ENCODE measurements at regions not wholly inside any gene's neighbourhood (a gene's known extent, or its start where the extent isn't known, plus 50 kb on each side); places are given as distances from the start of the nearest gene placed in this dataset.
"Not testable (repeated sequence)": the region's sequence is repeated elsewhere in the genome, so short reads cannot be mapped to it uniquely, and the experiment has no call there.

- DNase-seq (ENCODE audit: low read depth): no peak
Measured at GRCh38 chr3:40940651-40941050, 258.7 kb upstream of the CTNNB1 start.

GRCh38 chr3:40947022-40947421, 252.3 kb upstream of the CTNNB1 start:
- not testable (repeated sequence) for H3K4me3 ChIP-seq (ENCODE audit: low read depth, low read length); DNase-seq (ENCODE audit: low read depth)

More at GRCh38 chr3:40940651-40941050, 258.7 kb upstream of the CTNNB1 start:
- no peak overlapping the region for H3K4me3 ChIP-seq (ENCODE audit: low read depth, low read length)
- TF ChIP-seq, protein P1, sequence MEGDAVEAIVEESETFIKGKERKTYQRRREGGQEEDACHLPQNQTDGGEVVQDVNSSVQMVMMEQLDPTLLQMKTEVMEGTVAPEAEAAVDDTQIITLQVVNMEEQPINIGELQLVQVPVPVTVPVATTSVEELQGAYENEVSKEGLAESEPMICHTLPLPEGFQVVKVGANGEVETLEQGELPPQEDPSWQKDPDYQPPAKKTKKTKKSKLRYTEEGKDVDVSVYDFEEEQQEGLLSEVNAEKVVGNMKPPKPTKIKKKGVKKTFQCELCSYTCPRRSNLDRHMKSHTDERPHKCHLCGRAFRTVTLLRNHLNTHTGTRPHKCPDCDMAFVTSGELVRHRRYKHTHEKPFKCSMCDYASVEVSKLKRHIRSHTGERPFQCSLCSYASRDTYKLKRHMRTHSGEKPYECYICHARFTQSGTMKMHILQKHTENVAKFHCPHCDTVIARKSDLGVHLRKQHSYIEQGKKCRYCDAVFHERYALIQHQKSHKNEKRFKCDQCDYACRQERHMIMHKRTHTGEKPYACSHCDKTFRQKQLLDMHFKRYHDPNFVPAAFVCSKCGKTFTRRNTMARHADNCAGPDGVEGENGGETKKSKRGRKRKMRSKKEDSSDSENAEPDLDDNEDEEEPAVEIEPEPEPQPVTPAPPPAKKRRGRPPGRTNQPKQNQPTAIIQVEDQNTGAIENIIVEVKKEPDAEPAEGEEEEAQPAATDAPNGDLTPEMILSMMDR (IDR thresholded peaks at IDR 0.05; ENCODE audit: low read depth, low read length, missing control alignments): no peak

GRCh38 chr3:40949347-40949746, 250.0 kb upstream of the CTNNB1 start:
- not testable (repeated sequence) for H3K4me3 ChIP-seq (ENCODE audit: low read depth, low read length); DNase-seq (ENCODE audit: low read depth)

- TF ChIP-seq, protein P1 (IDR thresholded peaks at IDR 0.05; ENCODE audit: low read depth, low read length, missing control alignments): no peak
- no peak overlapping the region for H3K4me3 ChIP-seq (ENCODE audit: low read depth, low read length)
- no peak for DNase-seq (ENCODE audit: low read depth)
Measured at GRCh38 chr3:40951636-40952035, 247.7 kb upstream of the CTNNB1 start.

DNA sequence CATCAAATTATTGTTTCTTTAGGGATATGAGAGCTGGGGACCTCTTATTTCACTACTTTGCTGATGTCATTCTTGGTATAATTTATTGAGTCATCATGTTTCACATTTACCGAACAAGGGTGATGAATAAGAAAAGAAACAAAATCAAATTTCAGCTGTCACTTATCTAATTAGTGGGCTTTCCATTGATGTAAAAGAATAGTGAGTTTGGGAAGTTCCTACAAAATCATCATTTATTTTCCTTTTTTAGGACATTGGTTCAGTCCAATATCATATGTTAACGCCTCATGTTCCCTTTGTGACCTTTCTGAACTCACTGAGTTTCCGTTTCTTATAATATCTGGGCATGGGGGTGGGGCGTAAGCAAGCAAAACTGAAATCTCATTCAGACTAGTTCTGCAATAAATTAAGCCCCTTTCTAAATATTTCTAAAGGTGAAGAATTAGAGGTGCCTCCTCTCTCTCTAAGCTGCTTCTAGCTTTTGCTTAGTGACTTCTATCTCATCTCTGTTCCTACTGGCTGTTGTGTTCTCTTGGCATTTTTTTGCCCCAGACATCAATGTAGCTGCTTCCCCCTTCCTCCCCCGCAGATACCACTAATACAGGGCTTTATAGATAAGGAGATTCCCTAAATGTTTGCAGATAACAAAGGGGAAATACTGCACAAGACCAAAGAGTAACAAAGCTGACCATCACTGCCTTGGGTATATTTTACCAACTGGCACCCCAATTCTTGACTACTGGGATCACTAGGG, 238.0 kb upstream of the CTNNB1 start:
- TF ChIP-seq, protein P1 (IDR thresholded peaks at IDR 0.05; ENCODE audit: low read depth, low read length, missing control alignments): no peak
- no peak for DNase-seq (ENCODE audit: low read depth)
- H3K4me3 ChIP-seq (ENCODE audit: low read depth, low read length): no peak overlapping the region

DNA sequence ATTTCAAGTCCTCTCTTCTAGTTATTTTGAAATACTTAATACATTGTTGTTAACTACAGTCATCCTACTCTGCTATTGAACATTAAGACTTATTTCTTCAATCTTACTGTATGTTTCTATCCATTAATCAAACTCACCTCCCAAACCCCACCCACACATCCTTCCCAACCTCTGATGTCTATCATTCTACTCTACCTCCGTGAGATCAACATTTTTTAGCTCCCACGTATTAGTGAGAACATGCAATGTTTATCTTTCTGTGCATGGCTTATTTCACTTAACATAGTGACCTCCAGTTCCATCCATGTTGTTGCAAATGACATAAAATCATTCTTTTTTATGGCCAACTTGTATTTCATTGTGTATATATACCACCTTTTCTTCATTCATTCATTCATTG, 236.6 kb upstream of the CTNNB1 start:
- no peak for DNase-seq (ENCODE audit: low read depth)
- H3K4me3 ChIP-seq (ENCODE audit: low read depth, low read length): no peak overlapping the region
- TF ChIP-seq, protein P1 (IDR thresholded peaks at IDR 0.05; ENCODE audit: low read depth, low read length, missing control alignments): no peak

GRCh38 chr3:40968666-40969065, 230.6 kb upstream of the CTNNB1 start:
- TF ChIP-seq, protein P1 (IDR thresholded peaks at IDR 0.05; ENCODE audit: low read depth, low read length, missing control alignments): no peak
- no peak for DNase-seq (ENCODE audit: low read depth)
- H3K4me3 ChIP-seq (ENCODE audit: low read depth, low read length): no peak overlapping the region

DNA sequence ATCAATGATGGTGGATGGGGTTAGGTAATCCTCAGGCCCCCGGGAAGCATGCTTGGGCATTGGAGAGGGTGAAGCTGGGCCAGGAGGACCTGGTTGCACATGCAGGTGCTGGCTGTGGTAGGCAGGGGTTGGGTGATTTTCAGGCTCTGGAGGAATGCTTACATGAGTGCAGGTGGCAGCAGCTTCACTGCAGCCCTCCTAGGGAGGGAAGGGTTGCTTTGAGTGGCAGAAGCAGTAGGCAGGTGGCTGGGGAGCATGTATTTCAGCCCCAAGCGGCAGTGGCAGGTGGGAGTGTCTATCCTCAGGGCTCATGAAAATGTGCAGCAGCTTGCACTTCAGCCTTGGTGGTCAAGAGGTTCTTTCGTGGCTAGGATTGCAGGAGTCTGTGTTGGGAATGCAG, 230.0 kb upstream of the CTNNB1 start:
- no peak overlapping the region for H3K4me3 ChIP-seq (ENCODE audit: low read depth, low read length)
- TF ChIP-seq, protein P1 (IDR thresholded peaks at IDR 0.05; ENCODE audit: low read depth, low read length, missing control alignments): no peak
- DNase-seq (ENCODE audit: low read depth): no peak

All from GM12864 (cell line).